Erythroblast (primary cell): ENCODE measurements at regions not wholly inside any gene's neighbourhood (a gene's known extent, or its start where the extent isn't known, plus 50 kb on each side); places are given as distances from the start of the nearest gene placed in this dataset.

Experiments
- GATA1 ChIP-seq: IDR thresholded peaks from 2 replicates; pipeline ENCODE4 v1.6.1; 2011; ENCODE audit warnings: low read depth, mild to moderate bottlenecking, control low read depth, low read length, moderate library complexity
- POLR2A ChIP-seq: IDR thresholded peaks from 2 replicates; pipeline ENCODE4 v1.6.1; 2011; ENCODE audit warnings: mild to moderate bottlenecking, low read length

DNA sequence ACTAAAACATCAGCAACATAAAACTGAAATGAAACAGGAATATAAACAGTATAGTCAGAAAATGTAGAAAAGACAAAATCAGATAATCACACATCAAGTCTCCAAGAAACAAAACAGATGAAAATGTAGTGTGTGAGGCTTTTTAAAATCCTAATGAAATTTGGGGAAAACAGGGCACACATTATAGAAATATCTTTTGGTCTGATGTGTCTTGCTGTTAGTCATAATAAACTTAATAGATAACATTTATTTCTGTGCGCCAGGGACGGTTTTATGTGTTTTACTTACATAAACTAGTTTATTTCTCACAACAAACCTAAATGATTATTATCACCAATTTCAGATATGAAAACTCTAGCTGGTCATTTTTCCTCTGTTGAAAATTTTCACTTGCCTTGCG is 293.9 kb upstream of the GATB start:
- TF ChIP-seq POLR2A = no peak
- TF ChIP-seq GATA1 = no peak
